ENCODE measurements at regions not wholly inside any gene's neighbourhood (a gene's known extent, or its start where the extent isn't known, plus 50 kb on each side); places are given as distances from the start of the nearest gene placed in this dataset.
"Not testable (repeated sequence)": the region's sequence is repeated elsewhere in the genome, so short reads cannot be mapped to it uniquely, and the experiment has no call there.

DNA sequence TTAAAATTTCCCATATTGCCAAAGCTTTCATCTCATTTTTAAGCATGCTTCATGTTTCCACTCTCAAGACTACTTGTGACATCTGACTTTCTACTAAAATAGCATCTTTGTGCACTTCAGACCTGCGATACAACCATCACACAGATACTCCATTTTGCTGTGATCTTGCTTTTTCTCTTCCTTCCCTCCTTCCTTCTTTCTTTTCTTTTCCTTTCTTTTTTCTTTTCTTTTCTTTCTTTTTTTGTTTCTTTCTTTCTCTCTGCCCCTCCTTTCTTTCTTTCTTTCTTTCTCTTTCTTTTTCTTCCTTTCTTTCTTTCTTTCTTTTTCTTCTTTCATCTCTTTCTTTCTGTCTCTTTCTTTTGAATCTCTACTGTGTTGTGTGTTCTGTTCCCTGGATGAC is 194.0 kb upstream of the KCND2 start:
- Histone ChIP-seq H3K4me1 (no peaks in the 10 kb centered on the region), H3K27me3 (peaks cover 3% of the 10 kb centered on the region; the same call in 1 of the 2 replicates), H3K9me3 (replicated peaks) (no peaks in the 10 kb centered on the region), H3K27ac (no peak overlapping the region), H3K36me3 (no peaks in the 10 kb centered on the region), H3K4me3 (no peak overlapping the region)
- no peak for DNase-seq

GRCh38 chr7:120079704-120080103 is 193.3 kb upstream of the KCND2 start:
- H3K4me3 ChIP-seq, result no peak overlapping the region
- no peak for DNase-seq
- H3K4me1 ChIP-seq, result no peaks in the 10 kb centered on the region
- H3K36me3 ChIP-seq, result no peaks in the 10 kb centered on the region
- H3K9me3 ChIP-seq (replicated peaks), result no peaks in the 10 kb centered on the region
- peaks cover 3% of the 10 kb centered on the region; the same call in 1 of the 2 replicates for H3K27me3 ChIP-seq
- no peak overlapping the region for H3K27ac ChIP-seq

GRCh38 chr7:120086468-120086867 is 186.5 kb upstream of the KCND2 start:
- not testable (repeated sequence) for H3K27ac ChIP-seq; H3K36me3 ChIP-seq; H3K4me1 ChIP-seq; H3K9me3 ChIP-seq (replicated peaks); DNase-seq; H3K27me3 ChIP-seq; H3K4me3 ChIP-seq

DNA sequence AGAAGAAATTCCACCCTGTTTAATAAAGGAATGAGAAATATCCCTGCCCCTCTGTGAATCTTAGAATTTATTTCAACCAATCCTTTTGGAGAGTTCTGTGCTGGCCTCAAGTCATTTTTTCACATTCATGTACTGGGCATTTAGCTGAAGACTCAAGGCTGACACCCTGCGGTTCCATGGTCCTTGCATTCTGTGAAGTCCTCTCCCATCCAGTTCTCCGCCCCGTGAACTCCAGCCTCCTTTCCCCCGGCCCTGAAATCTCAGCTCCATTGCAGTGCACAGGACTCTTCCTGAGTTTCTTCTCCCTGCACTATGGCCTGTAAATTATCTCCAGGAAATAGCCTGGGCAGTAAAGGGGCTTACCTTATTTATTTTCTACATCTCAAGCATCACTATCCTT is 183.0 kb upstream of the KCND2 start:
- H3K9me3 ChIP-seq (replicated peaks), result no peaks in the 10 kb centered on the region
- no peak overlapping the region for H3K4me3 ChIP-seq
- H3K27me3 ChIP-seq, result peaks cover 10% of the 10 kb centered on the region
- H3K4me1 ChIP-seq, result no peaks in the 10 kb centered on the region
- no peaks in the 10 kb centered on the region for H3K36me3 ChIP-seq
- H3K27ac ChIP-seq, result no peak overlapping the region
- peak in 1 of 2 experiments; percentile 21 for DNase-seq

GRCh38 chr7:120091807-120092206 is 181.2 kb upstream of the KCND2 start:
- no peaks in the 10 kb centered on the region for H3K36me3 ChIP-seq
- H3K4me1 ChIP-seq, result no peaks in the 10 kb centered on the region
- DNase-seq, result no peak
- H3K4me3 ChIP-seq, result no peak overlapping the region
- no peaks in the 10 kb centered on the region for H3K9me3 ChIP-seq (replicated peaks)
- H3K27me3 ChIP-seq, result peaks cover 10% of the 10 kb centered on the region
- no peak overlapping the region for H3K27ac ChIP-seq

DNA sequence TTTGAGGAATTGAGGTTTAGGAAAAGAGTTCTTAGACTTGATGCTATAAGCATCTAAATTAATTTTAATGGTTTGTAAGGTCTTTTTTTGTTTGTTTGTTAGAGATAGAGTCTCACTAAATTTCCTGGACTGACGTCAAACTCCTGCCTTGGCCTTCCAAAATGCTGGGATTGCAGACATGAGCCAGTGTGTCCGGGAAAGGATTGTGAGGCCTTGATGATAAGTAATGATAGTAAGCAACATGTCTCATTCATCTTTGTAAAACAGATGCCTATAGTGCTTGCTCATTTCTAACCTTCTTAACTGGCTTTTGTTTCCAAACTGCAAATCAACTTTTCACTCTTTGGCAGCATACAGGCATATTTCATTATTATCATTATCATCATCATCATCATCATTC is 176.0 kb upstream of the KCND2 start:
- Histone ChIP-seq H3K27ac (no peak overlapping the region), H3K4me3 (no peak overlapping the region), H3K9me3 (replicated peaks) (no peaks in the 10 kb centered on the region), H3K27me3 (peaks cover 7% of the 10 kb centered on the region; the same call in 1 of the 2 replicates), H3K4me1 (no peaks in the 10 kb centered on the region), H3K36me3 (no peaks in the 10 kb centered on the region)
- no peak for DNase-seq

- Histone ChIP-seq H3K27ac (no peak overlapping the region), H3K4me1 (no peaks in the 10 kb centered on the region), H3K27me3 (peaks cover 3% of the 10 kb centered on the region; the same call in 1 of the 2 replicates), H3K9me3 (replicated peaks) (no peaks in the 10 kb centered on the region), H3K4me3 (no peak overlapping the region), H3K36me3 (no peaks in the 10 kb centered on the region)
- no peak for DNase-seq
Measured at GRCh38 chr7:120097774-120098173, 175.2 kb upstream of the KCND2 start.

DNA sequence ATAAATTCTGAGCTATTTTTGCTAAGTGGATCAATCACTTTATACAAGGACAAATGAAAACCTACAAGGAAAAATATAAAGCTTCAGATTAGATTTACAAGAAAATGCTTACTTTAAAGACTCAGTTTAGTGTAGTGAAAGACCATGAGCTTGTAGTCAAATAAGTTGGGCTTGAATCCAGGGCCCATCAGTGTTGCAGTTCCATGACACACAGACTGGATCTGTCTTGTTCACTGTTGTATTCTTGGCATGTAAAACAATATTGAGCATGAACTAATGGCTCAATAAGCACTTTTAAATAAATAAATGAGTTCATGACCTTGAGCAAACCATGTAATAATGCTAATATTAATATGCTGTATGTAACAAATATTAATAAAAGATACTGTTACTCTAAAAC is 164.6 kb upstream of the KCND2 start:
- DNase-seq, result no peak
- H3K36me3 ChIP-seq, result no peaks in the 10 kb centered on the region
- no peaks in the 10 kb centered on the region; the same call in 1 of the 2 replicates for H3K9me3 ChIP-seq (replicated peaks)
- H3K4me1 ChIP-seq, result no peaks in the 10 kb centered on the region
- H3K27ac ChIP-seq, result no peak overlapping the region
- H3K4me3 ChIP-seq, result no peak overlapping the region
- no peaks in the 10 kb centered on the region for H3K27me3 ChIP-seq

DNA sequence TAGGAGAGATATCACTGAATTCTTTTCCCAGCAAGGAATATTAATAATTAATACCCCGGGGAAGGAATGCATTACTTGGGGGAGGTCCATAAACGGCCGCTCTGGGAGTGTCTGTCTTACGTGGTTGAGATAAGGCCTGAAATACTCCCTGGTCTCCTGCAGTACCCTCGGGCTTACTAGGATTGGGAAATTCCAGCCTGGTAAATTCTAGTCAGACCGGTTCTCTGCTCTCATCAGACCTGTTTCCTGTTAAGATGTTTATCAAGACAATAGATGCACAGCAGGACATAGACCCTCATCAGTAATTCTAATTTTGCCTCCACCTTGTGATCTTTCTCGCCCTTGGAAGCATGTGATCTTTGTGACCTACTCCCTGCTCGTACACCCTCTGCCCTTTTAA is 162.8 kb upstream of the KCND2 start:
- Histone ChIP-seq H3K27me3 (no peaks in the 10 kb centered on the region), H3K36me3 (no peaks in the 10 kb centered on the region), H3K9me3 (replicated peaks) (no peaks in the 10 kb centered on the region; the same call in 1 of the 2 replicates), H3K4me1 (no peaks in the 10 kb centered on the region), H3K27ac (no peak overlapping the region), H3K4me3 (no peak overlapping the region)
- DNase-seq, result no peak

DNA sequence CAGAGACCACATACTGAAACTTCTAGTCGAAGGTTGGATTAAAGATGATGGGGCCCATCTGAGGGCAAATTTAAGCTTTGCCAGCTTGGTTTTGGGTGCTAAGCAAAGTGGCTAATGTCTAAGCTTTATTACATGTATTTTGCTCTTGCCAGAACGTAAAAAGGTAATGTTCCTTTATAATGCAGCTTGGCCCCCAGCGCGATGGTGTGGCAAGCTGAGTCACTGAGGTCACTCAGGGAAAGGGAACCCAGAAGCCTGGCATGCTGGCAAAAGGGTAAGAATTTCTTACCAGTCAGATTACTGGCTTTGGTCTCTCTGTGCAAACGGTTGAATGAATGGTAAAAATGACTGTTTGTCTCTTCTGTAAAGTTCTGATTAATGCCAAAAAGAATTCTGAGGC is 158.3 kb upstream of the KCND2 start:
- H3K36me3 ChIP-seq, result no peaks in the 10 kb centered on the region
- no peak overlapping the region for H3K27ac ChIP-seq
- no peak overlapping the region for H3K4me3 ChIP-seq
- 0 out of 2 replicates have a peak, but pooled peaks cover 2% of the 10 kb centered on the region for H3K4me1 ChIP-seq
- peaks cover 3% of the 10 kb centered on the region; the same call in 1 of the 2 replicates for H3K9me3 ChIP-seq (replicated peaks)
- DNase-seq, result no peak
- H3K27me3 ChIP-seq, result no peaks in the 10 kb centered on the region

GRCh38 chr7:120123528-120123927 is 149.4 kb upstream of the KCND2 start:
- H3K4me1 ChIP-seq, result no peaks in the 10 kb centered on the region
- DNase-seq, result no peak
- peaks cover 3% of the 10 kb centered on the region; the same call in 1 of the 2 replicates for H3K36me3 ChIP-seq
- H3K27ac ChIP-seq, result no peak overlapping the region
- no peaks in the 10 kb centered on the region for H3K27me3 ChIP-seq
- no peaks in the 10 kb centered on the region for H3K9me3 ChIP-seq (replicated peaks)
- no peak overlapping the region for H3K4me3 ChIP-seq

- Histone ChIP-seq H3K27me3 (no peaks in the 10 kb centered on the region), H3K9me3 (replicated peaks) (no peaks in the 10 kb centered on the region), H3K36me3 (peaks cover 3% of the 10 kb centered on the region; the same call in 1 of the 2 replicates), H3K27ac (no peak overlapping the region), H3K4me3 (no peak overlapping the region), H3K4me1 (no peaks in the 10 kb centered on the region)
- no peak for DNase-seq
Measured at GRCh38 chr7:120131096-120131839, 141.7 kb upstream of the KCND2 start.

DNA sequence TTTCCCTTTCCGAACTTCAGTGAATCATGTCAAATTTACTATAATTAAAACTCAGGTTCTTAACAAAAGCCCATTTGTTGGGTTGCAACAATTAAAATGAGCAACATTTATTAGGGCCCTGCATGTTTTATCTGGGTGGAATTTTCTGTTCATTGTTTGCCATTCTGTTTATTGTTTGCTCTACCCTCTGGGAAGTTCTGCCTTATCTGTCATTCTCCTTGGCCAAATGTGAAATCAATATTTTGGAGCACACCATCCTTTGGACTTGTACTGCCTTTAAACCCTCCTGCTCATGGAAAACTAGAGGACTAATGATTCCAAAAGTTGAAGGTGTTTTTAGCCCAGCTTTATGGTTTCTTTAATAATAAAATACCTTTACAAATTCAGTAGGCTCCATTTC is 134.5 kb upstream of the KCND2 start:
- no peak overlapping the region for H3K27ac ChIP-seq
- DNase-seq, result no peak
- H3K4me3 ChIP-seq, result no peak overlapping the region
- H3K4me1 ChIP-seq, result no peaks in the 10 kb centered on the region
- no peaks in the 10 kb centered on the region for H3K36me3 ChIP-seq
- no peaks in the 10 kb centered on the region for H3K9me3 ChIP-seq (replicated peaks)
- H3K27me3 ChIP-seq, result no peaks in the 10 kb centered on the region; the same call in 1 of the 2 replicates

DNA sequence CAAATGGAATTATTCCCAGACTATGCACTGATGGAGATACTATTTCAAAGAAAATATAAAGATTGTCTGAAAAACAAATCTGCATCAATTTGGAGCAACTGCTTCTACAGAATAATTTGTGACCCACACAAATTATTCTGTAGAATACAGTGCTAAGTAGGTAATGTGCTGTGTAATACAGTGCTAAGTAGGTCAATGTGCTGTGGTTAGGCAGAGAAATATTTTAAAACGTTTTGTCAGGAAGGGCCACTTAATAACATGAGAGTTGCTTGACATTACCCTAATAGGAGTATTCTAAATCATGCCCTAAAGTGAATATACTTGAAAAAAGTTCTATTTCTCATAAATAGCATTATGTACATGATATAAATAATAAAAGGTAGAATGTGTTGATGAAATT is 116.5 kb upstream of the KCND2 start:
- Histone ChIP-seq H3K4me3 (no peak overlapping the region), H3K27ac (no peak overlapping the region), H3K4me1 (no peaks in the 10 kb centered on the region), H3K9me3 (replicated peaks) (no peaks in the 10 kb centered on the region), H3K27me3 (no peaks in the 10 kb centered on the region), H3K36me3 (no peaks in the 10 kb centered on the region)
- DNase-seq, result no peak

DNA sequence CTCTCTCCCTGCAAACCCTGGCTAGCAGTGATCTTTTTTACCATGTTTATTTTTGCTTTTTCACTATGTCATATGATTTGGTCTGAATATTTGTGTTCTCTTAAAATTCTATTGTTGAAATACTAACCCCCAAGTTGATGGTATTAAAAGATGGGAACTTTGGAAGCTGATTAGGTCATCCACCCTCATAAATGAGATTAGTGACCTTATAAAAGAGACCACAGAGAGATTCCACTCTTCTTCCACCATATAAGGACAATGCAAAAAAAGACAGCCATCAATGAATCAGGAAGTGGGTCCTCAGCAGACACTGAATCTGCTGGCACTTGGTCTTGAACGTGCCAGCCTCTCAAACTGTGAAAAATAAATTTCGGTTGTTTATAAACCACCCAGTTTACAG is 112.8 kb upstream of the KCND2 start:
- Histone ChIP-seq H3K4me3 (no peak overlapping the region), H3K4me1 (no peaks in the 10 kb centered on the region), H3K9me3 (replicated peaks) (no peaks in the 10 kb centered on the region), H3K27me3 (no peaks in the 10 kb centered on the region), H3K27ac (no peak overlapping the region), H3K36me3 (no peaks in the 10 kb centered on the region)
- DNase-seq, result no peak

DNA sequence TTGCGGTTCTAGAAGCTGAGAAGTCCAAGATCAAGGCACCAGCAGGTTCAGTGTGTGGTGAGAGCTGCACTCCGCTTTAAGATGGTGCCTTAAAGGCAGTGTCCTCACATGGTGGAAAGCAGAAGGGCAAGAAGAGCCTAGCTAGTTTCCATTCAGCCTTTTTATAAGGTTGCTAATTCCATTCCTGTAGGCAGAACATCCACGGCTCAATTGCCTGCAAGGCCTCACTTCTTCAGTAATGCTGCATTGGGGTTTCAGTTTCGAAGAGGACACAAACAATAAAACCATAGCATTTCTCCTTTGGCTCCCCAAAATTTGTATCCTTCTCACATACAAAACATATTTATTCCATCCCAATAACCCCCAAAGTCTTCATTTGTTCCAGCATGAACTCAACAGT is 109.5 kb upstream of the KCND2 start:
- H3K36me3 ChIP-seq, result no peaks in the 10 kb centered on the region
- peaks cover 2% of the 10 kb centered on the region; the same call in 1 of the 2 replicates for H3K27me3 ChIP-seq
- H3K4me1 ChIP-seq, result no peaks in the 10 kb centered on the region
- no peak overlapping the region for H3K27ac ChIP-seq
- DNase-seq, result no peak
- H3K9me3 ChIP-seq (replicated peaks), result no peaks in the 10 kb centered on the region
- no peak overlapping the region for H3K4me3 ChIP-seq
